Endodermal cell (in vitro differentiated cells): ENCODE measurements at regions not wholly inside any gene's neighbourhood (a gene's known extent, or its start where the extent isn't known, plus 50 kb on each side); places are given as distances from the start of the nearest gene placed in this dataset.

ENCODE experiments used
- DNase-seq: peaks from one replicate; pipeline ENCODE4 v3.0.0-alpha.2; 2017
- H3K27ac ChIP-seq: 2 replicates; pipeline ENCODE4 v1.5.1; 2013; ENCODE audit warnings: mild to moderate bottlenecking, low read depth, low read length, moderate library complexity
- H3K27me3 ChIP-seq: 2 replicates; pipeline ENCODE4 v1.6.1; 2013; ENCODE audit warnings: mild to moderate bottlenecking, low read length, moderate library complexity; ENCODE audit not compliant: insufficient read depth, control insufficient read depth, poor library complexity, severe bottlenecking
- H3K36me3 ChIP-seq: 2 replicates; pipeline ENCODE4 v1.7.0; 2013; ENCODE audit warnings: mild to moderate bottlenecking, low read length, moderate library complexity; ENCODE audit not compliant: control insufficient read depth, insufficient read depth
- H3K4me1 ChIP-seq: one replicate; pipeline ENCODE4 v1.7.0; 2013; ENCODE audit warnings: low read length; ENCODE audit not compliant: control insufficient read depth, insufficient read depth
- H3K4me3 ChIP-seq: 2 replicates; pipeline ENCODE4 v1.5.1; 2013; ENCODE audit warnings: mild to moderate bottlenecking, low read length, moderate library complexity
- H3K9ac ChIP-seq: 2 replicates; pipeline ENCODE4 v1.6.1; 2013; ENCODE audit warnings: mild to moderate bottlenecking, low read length, moderate library complexity; ENCODE audit not compliant: poor library complexity, severe bottlenecking; ENCODE audit errors: extremely low read depth
- H3K9me3 ChIP-seq: 2 replicates; pipeline ENCODE4 v1.6.1; 2013; ENCODE audit warnings: mild to moderate bottlenecking, low read length, moderate library complexity; ENCODE audit not compliant: control insufficient read depth
- H3K27ac Mint-ChIP-seq: 2 replicates; pipeline ENCODE4 v1.8.0; 2020; ENCODE audit warnings: mixed read lengths
- H3K27me3 Mint-ChIP-seq: 2 replicates; pipeline ENCODE4 v1.8.0; 2021; ENCODE audit warnings: mild to moderate bottlenecking, mixed read lengths; ENCODE audit not compliant: insufficient read depth
- H3K36me3 Mint-ChIP-seq: 2 replicates; pipeline ENCODE4 v1.8.0; 2020; ENCODE audit warnings: low read depth, mixed read lengths
- H3K4me1 Mint-ChIP-seq: 2 replicates; pipeline ENCODE4 v1.8.0; 2020; ENCODE audit warnings: mixed read lengths
- H3K4me3 Mint-ChIP-seq: 2 replicates; pipeline ENCODE4 v1.8.0; 2020; ENCODE audit warnings: mild to moderate bottlenecking, moderate library complexity, mixed read lengths
- H3K9me3 Mint-ChIP-seq: 2 replicates; pipeline ENCODE4 v1.8.0; 2020; ENCODE audit warnings: mild to moderate bottlenecking, mixed read lengths
- CTCF ChIP-seq: fragments of 200-600 bp; sonication (generic); conservative IDR thresholded peaks from 2 replicates; pipeline ENCODE4 v1.5.0; 2021; ENCODE audit warnings: antibody characterized with exemption, mild to moderate bottlenecking
- WGBS, 2 experiments: methylation state at CpG; one replicate each; pipeline versions ENCODE4 v1.1.5 to v1.1.7; 2013; ENCODE audit warnings: missing lambda C conversion rate in 2 of 2, mixed read lengths in 1 of 2; ENCODE audit not compliant: insufficient coverage in 1 of 2, insufficient read length in 1 of 2; 5-methylcytosine and 5-hydroxymethylcytosine counted together

- WGBS, 2 experiments: 100% methylated on average over 1 of the region's 1 CpG; no CpG with 5 or more reads in 1 of the 2 experiments
- H3K4me3 ChIP-seq: no peak overlapping the region
- H3K36me3 ChIP-seq: no peaks in the 10 kb centered on the region
- H3K9ac ChIP-seq: no peak overlapping the region
- Mint-ChIP-seq H3K27me3 (no peaks in the 10 kb centered on the region), H3K4me3 (no peak overlapping the region), H3K27ac (no peak overlapping the region), H3K9me3 (peaks cover 3% of the 10 kb centered on the region), H3K36me3 (no peaks in the 10 kb centered on the region), H3K4me1 (no peaks in the 10 kb centered on the region)
- H3K27ac ChIP-seq: no peak overlapping the region
- peaks cover 9% of the 10 kb centered on the region for H3K9me3 ChIP-seq
- no peaks in the 10 kb centered on the region for H3K4me1 ChIP-seq
- TF ChIP-seq CTCF: no peak
- no peak for DNase-seq
- no peaks in the 10 kb centered on the region for H3K27me3 ChIP-seq
These were observed 121.9 kb upstream of the ASCC3 start for GRCh38 chr6:101003075-101003474.

- Mint-ChIP-seq H3K36me3 (no peaks in the 10 kb centered on the region), H3K27me3 (no peaks in the 10 kb centered on the region), H3K27ac (no peak overlapping the region), H3K9me3 (no peaks in the 10 kb centered on the region), H3K4me1 (no peaks in the 10 kb centered on the region), H3K4me3 (no peak overlapping the region)
- Histone ChIP-seq H3K27ac (no peak overlapping the region), H3K9me3 (no peaks in the 10 kb centered on the region), H3K4me3 (no peak overlapping the region), H3K4me1 (no peaks in the 10 kb centered on the region), H3K27me3 (no peaks in the 10 kb centered on the region), H3K9ac (no peak overlapping the region), H3K36me3 (no peaks in the 10 kb centered on the region)
- TF ChIP-seq CTCF: no peak
- 88 to 93% methylated on average over 2 of the region's 2 CpGs for WGBS, 2 experiments
- no peak for DNase-seq
These were observed 130.1 kb upstream of the ASCC3 start for GRCh38 chr6:101011186-101011585.

GRCh38 chr6:101013612-101014195 is 132.6 kb upstream of the ASCC3 start:
- Mint-ChIP-seq H3K27me3 (no peaks in the 10 kb centered on the region), H3K36me3 (no peaks in the 10 kb centered on the region), H3K4me3 (no peak overlapping the region), H3K9me3 (no peaks in the 10 kb centered on the region), H3K27ac (no peak overlapping the region), H3K4me1 (no peaks in the 10 kb centered on the region)
- no peaks in the 10 kb centered on the region for H3K27me3 ChIP-seq
- DNase-seq: no peak
- no peaks in the 10 kb centered on the region for H3K9me3 ChIP-seq
- no peak overlapping the region for H3K9ac ChIP-seq
- no peak overlapping the region for H3K27ac ChIP-seq
- WGBS, 2 experiments: 94% methylated on average over 2 of the region's 2 CpGs; no CpG with 5 or more reads in 1 of the 2 experiments
- no peaks in the 10 kb centered on the region for H3K36me3 ChIP-seq
- no peak for TF ChIP-seq CTCF
- no peak overlapping the region for H3K4me3 ChIP-seq
- no peaks in the 10 kb centered on the region for H3K4me1 ChIP-seq
